ENCODE measurements at regions not wholly inside any gene's neighbourhood (a gene's known extent, or its start where the extent isn't known, plus 50 kb on each side); places are given as distances from the start of the nearest gene placed in this dataset.

DNA sequence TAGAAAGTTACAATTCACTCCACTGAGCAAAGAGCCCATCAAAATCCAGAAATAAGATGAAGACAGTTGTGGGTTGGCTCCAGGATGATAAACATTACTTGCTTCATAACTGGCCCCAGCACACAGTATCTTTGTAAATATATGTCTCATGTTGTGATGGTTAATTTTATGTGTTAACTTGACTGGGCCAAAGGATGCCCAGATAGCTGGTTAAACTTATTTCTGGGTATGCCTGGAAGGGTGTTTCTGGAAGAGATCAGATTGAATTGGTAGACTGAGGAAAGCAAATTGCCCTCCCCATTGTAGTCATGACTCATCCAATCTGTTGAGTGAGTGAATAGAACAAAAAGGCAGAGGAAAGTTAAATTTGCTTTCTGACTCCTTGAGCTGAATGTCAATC lies 373.8 kb downstream of the LNPK start:
- ATAC-seq: no peak
- H3K4me1 ChIP-seq: no peaks in the 10 kb centered on the region
- no peaks in the 10 kb centered on the region for H3K9me3 ChIP-seq
- no peak for FAIRE-seq
- no peak overlapping the region for H3K4me2 ChIP-seq
- DNase-seq (ENCODE audit: low read depth in 1 of 2, low spot score in 1 of 2): no peak
- CTCF ChIA-PET: no interaction called here
- no peak overlapping the region for H3K27ac ChIP-seq
- no peak overlapping the region for H3K4me3 ChIP-seq
- TF ChIP-seq, protein P1, sequence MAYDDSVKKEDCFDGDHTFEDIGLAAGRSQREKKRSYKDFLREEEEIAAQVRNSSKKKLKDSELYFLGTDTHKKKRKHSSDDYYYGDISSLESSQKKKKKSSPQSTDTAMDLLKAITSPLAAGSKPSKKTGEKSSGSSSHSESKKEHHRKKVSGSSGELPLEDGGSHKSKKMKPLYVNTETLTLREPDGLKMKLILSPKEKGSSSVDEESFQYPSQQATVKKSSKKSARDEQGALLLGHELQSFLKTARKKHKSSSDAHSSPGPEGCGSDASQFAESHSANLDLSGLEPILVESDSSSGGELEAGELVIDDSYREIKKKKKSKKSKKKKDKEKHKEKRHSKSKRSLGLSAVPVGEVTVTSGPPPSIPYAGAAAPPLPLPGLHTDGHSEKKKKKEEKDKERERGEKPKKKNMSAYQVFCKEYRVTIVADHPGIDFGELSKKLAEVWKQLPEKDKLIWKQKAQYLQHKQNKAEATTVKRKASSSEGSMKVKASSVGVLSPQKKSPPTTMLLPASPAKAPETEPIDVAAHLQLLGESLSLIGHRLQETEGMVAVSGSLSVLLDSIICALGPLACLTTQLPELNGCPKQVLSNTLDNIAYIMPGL (CRISPR knock-in tag; IDR thresholded peaks at IDR 0.05; ENCODE audit: borderline replicate concordance): no peak
- TF ChIP-seq HEYL (CRISPR knock-in tag; IDR thresholded peaks at IDR 0.05) (no peak), CEBPB (IDR thresholded peaks at IDR 0.05) (no peak), MAZ (IDR thresholded peaks at IDR 0.05; ENCODE audit: borderline replicate concordance, low read depth, low read length) (no peak), SMC3 (IDR thresholded peaks at IDR 0.05) (no peak), ZFP36 (IDR thresholded peaks at IDR 0.05; ENCODE audit: borderline replicate concordance, partially characterized antibody) (no peak)
- TF ChIP-seq, protein P2, sequence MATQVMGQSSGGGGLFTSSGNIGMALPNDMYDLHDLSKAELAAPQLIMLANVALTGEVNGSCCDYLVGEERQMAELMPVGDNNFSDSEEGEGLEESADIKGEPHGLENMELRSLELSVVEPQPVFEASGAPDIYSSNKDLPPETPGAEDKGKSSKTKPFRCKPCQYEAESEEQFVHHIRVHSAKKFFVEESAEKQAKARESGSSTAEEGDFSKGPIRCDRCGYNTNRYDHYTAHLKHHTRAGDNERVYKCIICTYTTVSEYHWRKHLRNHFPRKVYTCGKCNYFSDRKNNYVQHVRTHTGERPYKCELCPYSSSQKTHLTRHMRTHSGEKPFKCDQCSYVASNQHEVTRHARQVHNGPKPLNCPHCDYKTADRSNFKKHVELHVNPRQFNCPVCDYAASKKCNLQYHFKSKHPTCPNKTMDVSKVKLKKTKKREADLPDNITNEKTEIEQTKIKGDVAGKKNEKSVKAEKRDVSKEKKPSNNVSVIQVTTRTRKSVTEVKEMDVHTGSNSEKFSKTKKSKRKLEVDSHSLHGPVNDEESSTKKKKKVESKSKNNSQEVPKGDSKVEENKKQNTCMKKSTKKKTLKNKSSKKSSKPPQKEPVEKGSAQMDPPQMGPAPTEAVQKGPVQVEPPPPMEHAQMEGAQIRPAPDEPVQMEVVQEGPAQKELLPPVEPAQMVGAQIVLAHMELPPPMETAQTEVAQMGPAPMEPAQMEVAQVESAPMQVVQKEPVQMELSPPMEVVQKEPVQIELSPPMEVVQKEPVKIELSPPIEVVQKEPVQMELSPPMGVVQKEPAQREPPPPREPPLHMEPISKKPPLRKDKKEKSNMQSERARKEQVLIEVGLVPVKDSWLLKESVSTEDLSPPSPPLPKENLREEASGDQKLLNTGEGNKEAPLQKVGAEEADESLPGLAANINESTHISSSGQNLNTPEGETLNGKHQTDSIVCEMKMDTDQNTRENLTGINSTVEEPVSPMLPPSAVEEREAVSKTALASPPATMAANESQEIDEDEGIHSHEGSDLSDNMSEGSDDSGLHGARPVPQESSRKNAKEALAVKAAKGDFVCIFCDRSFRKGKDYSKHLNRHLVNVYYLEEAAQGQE (IDR thresholded peaks at IDR 0.05): no peak
- POLR2A ChIA-PET: no interaction called here

DNA sequence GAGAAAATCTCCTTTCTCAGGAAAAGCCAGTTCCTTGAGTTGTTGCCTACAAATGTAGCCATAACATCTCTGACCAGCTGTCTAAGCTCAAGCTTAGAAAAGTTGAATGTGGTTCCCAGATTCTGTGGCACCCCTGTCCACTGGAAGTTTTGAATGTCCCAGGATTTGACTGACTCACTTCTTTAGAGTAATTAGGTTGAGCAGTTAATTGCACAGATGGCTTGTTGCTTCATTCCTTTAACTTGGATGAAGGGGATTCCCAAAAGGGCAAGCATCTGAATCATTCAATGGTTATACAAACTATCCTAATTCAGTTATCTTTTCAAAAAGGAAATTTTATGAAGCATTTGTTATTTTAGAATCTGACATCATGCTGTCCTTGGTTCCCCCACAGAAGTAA lies 374.7 kb downstream of the LNPK start:
- CTCF ChIA-PET: interaction anchor here (0.6 kb wide), 1 partner anchor 990 kb away, joined by 4 read pairs; no protein-coding TSS in a partner anchor
- no peak for TF ChIP-seq EP300 (IDR thresholded peaks at IDR 0.05)
- TF ChIP-seq RAD21 (conservative IDR thresholded peaks at IDR 0.05 in 1 of 2, IDR thresholded peaks at IDR 0.05 in 1 of 2): no peak
- no peak for TF ChIP-seq KDM5A (IDR thresholded peaks at IDR 0.05)
- TF ChIP-seq, protein P3, sequence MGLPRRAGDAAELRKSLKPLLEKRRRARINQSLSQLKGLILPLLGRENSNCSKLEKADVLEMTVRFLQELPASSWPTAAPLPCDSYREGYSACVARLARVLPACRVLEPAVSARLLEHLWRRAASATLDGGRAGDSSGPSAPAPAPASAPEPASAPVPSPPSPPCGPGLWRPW (IDR thresholded peaks at IDR 0.05): no peak
- no peak for TF ChIP-seq HOXA7 (CRISPR knock-in tag; IDR thresholded peaks at IDR 0.05)
- TF ChIP-seq, protein P2 (IDR thresholded peaks at IDR 0.05): no peak
- TF ChIP-seq ZC3H11A (IDR thresholded peaks at IDR 0.05): no peak
- TF ChIP-seq TFCP2L1 (CRISPR knock-in tag; IDR thresholded peaks at IDR 0.05): no peak
- TF ChIP-seq HOXB13 (CRISPR knock-in tag; IDR thresholded peaks at IDR 0.05; ENCODE audit: low read depth): no peak
- no peak for TF ChIP-seq KDM1A (IDR thresholded peaks at IDR 0.05; ENCODE audit: low read depth)
- no peak for TF ChIP-seq RFX5 (IDR thresholded peaks at IDR 0.05)
- no peak for TF ChIP-seq ZNF302 (CRISPR knock-in tag; IDR thresholded peaks at IDR 0.05)
- TF ChIP-seq ZSCAN20 (CRISPR knock-in tag; IDR thresholded peaks at IDR 0.05): no peak

More for the DNA sequence above, 374.7 kb downstream of the LNPK start:
- Histone ChIP-seq H3K4me3 (no peak overlapping the region), H3K27ac (no peak overlapping the region), H3K4me1 (no peaks in the 10 kb centered on the region), H3K4me2 (no peak overlapping the region), H3K9me3 (no peaks in the 10 kb centered on the region)
- ATAC-seq: no peak
- POLR2A ChIA-PET: no interaction called here
- no peak for FAIRE-seq
- DNase-seq (ENCODE audit: low read depth in 1 of 2, low spot score in 1 of 2): no peak
